Stimulated activated CD4-positive, alpha-beta T cell treated with anti-CD3 and anti-CD28 coated beads, Interleukin-15, amount 100 ng/mL, for 24 hours (primary cell): ENCODE measurements at regions not wholly inside any gene's neighbourhood (a gene's known extent, or its start where the extent isn't known, plus 50 kb on each side); places are given as distances from the start of the nearest gene placed in this dataset.
"Not testable (repeated sequence)": the region's sequence is repeated elsewhere in the genome, so short reads cannot be mapped to it uniquely, and the experiment has no call there.

Source experiments
- DNase-seq: peaks from one replicate; pipeline ENCODE4 v3.0.0-alpha.2; 2020

- no peak for DNase-seq
These were observed 625.7 kb upstream of the KCND2 start for GRCh38 chr7:119647286-119647685.

- not testable (repeated sequence) for DNase-seq
These were observed 624.2 kb upstream of the KCND2 start for GRCh38 chr7:119648752-119649151.

- DNase-seq, result no peak
These were observed 612.9 kb upstream of the KCND2 start for GRCh38 chr7:119660080-119660479.

DNA sequence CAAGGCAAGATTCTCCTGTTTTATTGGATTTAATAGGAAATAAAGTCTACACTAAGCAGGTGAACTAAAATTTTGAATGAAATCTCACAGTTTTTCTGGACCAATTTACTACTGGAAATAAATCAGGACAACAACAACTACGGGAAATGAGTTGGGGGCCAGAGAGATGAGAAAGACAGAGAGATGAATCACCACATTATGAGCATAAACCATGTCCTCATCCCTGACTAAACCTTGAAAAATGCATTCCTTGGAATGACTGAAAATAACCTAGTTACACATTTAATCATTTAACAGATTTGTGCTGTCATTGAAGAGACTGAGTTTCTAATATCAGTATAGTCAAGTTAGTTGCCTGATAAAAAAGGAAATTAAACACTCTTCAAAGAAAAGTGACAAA is 608.4 kb upstream of the KCND2 start:
- no peak for DNase-seq

GRCh38 chr7:119665796-119666195 is 607.2 kb upstream of the KCND2 start:
- DNase-seq, result no peak

GRCh38 chr7:119681336-119681735 is 591.6 kb upstream of the KCND2 start:
- no peak for DNase-seq

DNA sequence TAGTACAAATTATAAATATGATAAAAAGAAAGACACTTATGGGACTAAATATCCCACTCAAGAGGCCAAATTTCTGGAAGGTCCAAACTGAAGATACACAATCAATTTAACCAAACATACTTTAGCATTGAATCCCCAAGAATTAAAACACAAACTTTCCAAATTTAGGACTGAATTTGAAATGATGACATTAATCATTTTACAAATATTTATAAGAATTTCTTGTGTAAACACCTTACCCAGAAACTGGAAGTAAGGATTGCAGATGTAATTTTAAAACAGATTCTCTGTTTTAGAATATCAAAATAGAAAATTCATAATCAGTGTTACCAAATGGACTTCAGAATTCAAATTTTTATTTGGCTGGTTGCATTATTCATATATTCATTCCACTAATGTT is 588.2 kb upstream of the KCND2 start:
- no peak for DNase-seq

DNA sequence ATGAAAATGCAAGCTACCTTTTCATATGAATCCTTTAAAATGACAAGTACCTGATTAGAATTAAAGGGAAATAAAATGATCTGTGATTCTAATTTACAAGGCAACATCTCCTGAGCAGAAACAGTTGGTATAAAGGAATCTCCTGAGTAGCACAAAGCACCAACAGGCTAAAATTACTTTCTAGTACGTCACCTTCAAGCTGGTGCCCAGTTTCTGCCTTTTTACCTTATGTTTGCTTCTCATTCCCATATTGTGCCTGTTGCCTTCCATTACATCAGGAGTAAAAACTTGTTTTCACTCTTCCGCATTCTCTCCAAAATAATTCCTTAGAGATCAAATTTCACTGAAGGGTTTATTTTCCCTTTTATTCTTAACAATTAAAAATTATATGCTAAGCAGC is 587.1 kb upstream of the KCND2 start:
- no peak for DNase-seq

- DNase-seq, result no peak
These were observed 584.1 kb upstream of the KCND2 start for GRCh38 chr7:119688831-119689230.

DNA sequence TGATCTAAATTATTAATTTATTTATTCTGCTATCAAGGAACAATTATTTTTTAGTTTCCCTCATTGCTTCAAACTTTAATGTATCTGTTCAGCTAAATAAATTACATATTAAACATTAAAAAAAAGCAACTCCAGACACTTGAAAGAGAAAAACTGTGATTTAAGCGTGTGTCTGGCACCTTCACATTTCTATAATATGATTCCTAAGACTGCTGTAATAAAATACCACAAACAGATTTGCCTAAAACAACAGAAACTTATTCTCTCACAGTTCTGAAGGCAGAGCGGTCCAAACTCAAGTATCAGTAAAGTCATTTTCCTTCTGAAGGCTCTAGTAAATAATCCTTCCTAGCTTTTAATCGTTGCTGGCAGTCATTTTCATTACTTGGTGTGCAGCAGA is 580.4 kb upstream of the KCND2 start:
- no peak for DNase-seq

DNA sequence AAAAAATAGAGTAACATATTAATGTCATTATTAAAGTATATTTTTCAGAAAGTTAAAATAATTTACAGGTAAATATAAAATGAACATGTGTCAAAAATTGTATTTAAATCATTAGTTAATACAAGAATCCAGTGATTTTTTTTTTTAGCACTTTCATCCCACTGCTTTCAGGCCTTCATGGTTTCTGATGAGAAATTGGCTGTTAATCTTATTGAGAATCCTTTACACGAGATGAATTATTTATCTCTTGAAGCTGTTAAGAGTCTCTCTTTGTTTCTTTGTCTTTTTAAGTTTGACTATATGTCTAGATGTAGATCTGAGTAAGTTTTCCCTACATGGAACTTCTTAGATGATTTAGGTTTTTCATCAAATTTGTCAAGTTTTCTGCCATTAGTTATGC is 578.5 kb upstream of the KCND2 start:
- no peak for DNase-seq

DNA sequence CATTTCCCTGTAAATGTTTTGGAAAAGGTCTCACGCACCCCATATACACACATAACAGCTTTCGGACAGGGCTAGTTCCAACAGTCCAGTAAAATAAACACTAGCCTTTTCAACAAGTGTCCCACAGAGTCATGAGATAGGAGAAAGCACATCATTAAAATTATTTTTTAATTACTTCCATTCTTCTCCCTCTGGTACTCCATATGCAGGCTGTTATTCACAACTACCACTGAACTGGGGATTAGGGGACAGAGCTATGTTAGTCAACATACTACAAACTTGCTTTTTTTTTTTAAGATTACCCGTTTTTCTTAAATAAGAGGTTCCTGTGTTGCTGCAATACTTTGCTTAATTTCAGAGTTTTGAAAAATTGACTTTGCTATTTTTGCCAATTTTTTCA is 576.6 kb upstream of the KCND2 start:
- no peak for DNase-seq

GRCh38 chr7:119703895-119704294 is 569.1 kb upstream of the KCND2 start:
- no peak for DNase-seq

DNA sequence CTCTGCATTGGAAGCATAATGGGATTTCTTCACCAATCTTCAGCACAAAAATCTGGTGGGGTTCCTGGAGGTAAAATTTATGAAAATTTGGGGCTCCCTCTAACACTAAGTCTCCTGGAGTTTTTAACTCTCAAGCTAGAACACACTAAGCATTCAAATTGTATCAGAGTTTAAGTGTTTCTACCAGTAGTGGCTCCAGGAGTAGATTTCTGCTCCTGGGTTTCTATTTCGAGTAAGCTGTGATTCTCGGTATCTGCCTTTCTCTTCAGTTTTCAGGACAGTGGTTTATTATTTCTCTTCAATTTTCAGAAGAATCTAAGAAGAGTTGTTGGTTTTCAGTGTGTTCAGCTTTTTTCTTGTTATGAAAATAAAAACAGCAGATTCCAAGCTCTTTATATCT is 566.4 kb upstream of the KCND2 start:
- DNase-seq, result no peak

GRCh38 chr7:119708891-119709290 is 564.1 kb upstream of the KCND2 start:
- no peak for DNase-seq

GRCh38 chr7:119711104-119711503 is 561.9 kb upstream of the KCND2 start:
- DNase-seq, result no peak

DNA sequence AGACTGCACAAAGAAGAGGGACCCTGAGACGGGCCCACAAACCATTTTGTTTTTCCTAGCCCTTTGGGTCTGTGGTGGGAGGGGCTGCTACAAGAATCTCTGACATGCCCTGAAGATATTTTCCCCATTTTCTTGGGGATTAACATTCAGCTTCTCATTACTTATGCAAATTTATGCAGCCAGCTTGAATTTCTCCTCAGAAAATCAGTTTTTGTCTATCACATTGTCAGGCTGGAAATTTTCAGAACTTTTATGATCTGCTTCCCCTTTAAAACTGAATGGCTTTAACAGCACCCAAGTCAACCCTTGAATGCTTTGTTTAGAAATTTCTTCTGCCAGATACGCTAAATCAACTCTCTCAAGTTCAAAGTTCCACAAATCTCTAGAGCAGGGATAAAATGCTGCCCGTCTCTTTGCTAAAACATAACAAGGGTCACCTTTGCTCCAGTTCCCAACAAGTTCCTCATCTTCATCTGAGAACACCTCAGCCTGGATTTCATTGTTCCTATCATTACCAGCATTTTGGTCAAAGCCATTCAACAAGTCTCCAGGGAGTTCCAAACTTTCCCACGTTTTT is 560.0 kb upstream of the KCND2 start:
- no peak for DNase-seq

DNA sequence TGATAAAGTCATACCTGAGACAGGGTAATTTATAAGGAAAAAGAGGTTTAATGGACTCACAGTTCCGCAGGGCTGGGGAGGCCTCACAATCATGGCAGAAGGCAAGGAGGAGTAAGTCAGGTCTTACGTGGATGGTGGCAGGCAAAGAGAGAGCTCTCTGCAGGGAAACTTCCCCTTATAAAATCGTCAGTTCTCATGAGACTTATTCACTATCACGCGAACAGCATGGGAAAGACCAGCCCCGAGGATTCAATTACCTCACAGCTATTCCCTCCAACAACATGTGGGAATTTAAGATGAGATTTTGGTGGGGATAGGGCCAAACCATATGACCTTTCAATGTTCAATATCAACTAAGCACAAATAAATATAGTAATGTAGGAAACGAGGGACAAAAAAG is 559.4 kb upstream of the KCND2 start:
- no peak for DNase-seq

- DNase-seq, result no peak
These were observed 552.4 kb upstream of the KCND2 start for GRCh38 chr7:119720541-119720940.

DNA sequence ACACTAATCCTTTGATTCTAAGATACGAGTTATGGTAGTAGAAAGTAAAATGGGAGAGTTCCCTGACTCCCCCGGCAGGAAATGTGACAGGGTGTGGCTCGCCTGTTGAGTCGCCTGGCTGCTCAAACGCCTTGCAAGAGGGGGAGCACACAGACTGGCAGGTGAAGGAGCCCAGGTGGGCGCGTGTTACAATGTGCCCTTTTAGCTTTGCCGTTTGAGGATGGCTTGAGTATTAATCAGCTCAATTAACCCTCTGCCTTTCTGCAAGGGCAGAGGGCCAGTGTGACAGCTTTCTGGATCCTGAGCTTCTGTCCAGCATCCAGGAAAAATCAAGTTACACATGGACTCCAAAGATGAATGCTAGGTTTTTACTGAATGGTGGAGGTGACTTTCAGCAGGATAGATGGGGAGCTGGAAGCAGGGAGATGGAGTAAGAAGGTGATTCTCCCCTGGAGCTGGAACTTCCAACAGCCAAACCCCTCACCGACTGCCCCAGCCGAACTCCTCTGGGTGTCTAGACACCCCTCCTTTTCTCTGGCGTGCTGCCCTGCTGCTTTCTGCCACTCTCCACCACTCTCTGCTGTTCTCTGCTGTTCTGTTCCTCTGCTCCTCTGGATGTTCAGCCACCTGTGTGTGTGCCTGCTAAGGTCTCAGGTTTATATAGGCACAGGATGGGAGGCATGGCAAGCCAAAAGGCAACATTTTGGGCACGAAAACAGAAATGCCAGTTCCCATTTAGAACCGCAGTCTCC is 548.8 kb upstream of the KCND2 start:
- no peak for DNase-seq

- DNase-seq, result no peak
These were observed 539.7 kb upstream of the KCND2 start for GRCh38 chr7:119733127-119733879.

- no peak for DNase-seq
These were observed 535.6 kb upstream of the KCND2 start for GRCh38 chr7:119737390-119737789.

DNA sequence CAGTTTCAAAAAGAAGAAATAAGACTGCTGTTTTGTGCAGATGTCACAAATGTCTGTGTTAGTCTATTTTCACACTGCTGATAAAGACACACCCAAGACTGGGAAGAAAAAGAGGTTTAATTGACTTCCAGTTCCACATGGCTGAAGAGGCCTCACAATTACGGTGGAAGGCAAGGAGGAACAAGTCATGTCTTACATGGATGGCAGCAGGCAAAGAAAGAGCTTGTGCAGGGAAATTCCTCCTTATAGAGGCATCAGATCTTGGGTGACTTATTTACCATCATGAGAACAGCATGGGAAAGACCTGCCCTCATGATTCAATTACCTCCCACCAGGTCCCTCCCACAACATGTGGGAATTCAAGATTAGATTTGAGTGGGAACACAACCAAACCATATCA is 527.7 kb upstream of the KCND2 start:
- DNase-seq, result not testable (repeated sequence)

DNA sequence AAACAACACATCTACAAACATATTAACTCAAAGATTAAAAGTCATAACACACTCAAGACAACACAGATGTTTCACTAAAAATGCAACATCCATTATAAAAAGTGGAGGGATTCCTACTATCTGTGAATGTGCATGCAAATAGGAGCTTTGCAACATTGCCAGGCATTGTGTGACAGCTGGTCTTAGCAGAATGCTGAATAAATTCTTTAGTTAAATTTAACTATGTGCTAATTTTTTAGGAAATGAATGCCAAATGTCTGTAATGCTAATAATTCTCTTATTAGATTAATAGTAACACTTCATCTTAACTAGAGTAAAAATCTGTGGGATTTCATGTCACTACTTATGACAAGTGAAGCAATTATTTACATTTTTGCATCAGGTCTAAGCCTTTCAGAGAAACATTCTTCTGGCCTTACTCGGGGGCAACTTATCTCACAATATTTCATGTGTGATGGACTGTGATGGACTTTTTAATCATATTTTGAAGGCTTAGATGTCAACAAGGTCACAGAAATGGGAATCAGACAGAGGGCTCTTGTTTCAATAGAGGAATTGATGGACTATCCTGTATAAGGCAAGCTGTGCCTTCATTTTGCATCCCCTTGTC is 524.6 kb upstream of the KCND2 start:
- no peak for DNase-seq
